Astrocyte (in vitro differentiated cells and primary cell): ENCODE measurements at regions not wholly inside any gene's neighbourhood (a gene's known extent, or its start where the extent isn't known, plus 50 kb on each side); places are given as distances from the start of the nearest gene placed in this dataset.

Experiments used
- DNase-seq: peaks from one replicate; pipeline ENCODE4 v3.0.0-alpha.2; 2010; ENCODE audit warnings: low read depth
- FAIRE-seq: peaks from 2 replicates; lab custom pipeline; 2011; peaks lifted over from hg19 to GRCh38; lab: Jason Lieb, UNC
- H2AFZ ChIP-seq: 2 replicates; pipeline ENCODE4 v1.6.0; 2012; ENCODE audit warnings: low read depth, low read length, inconsistent platforms
- H3K27ac ChIP-seq: 2 replicates; pipeline ENCODE4 v1.5.1; 2011; ENCODE audit warnings: low read depth, low read length, inconsistent platforms
- H3K27me3 ChIP-seq: 2 replicates; pipeline ENCODE4 v1.6.0; 2011; ENCODE audit warnings: low read length, inconsistent platforms; ENCODE audit not compliant: insufficient read depth
- H3K36me3 ChIP-seq: 2 replicates; pipeline ENCODE4 v1.5.1; 2011; ENCODE audit warnings: low read length, inconsistent platforms; ENCODE audit not compliant: insufficient read depth
- H3K4me1 ChIP-seq: 2 replicates; pipeline ENCODE4 v1.5.1; 2011; ENCODE audit warnings: low read length, inconsistent platforms; ENCODE audit not compliant: insufficient read depth
- H3K4me2 ChIP-seq: 2 replicates; pipeline ENCODE4 v1.6.0; 2012; ENCODE audit warnings: low read length, inconsistent platforms
- H3K4me3 ChIP-seq: 2 replicates; pipeline ENCODE4 v1.5.1; 2011; ENCODE audit warnings: low read depth, mild to moderate bottlenecking, low read length, inconsistent platforms; ENCODE audit not compliant: insufficient read depth
- H3K79me2 ChIP-seq: 2 replicates; pipeline ENCODE4 v1.6.0; 2012; ENCODE audit warnings: mild to moderate bottlenecking, low read length, inconsistent platforms; ENCODE audit not compliant: insufficient read depth
- H3K9ac ChIP-seq: 2 replicates; pipeline ENCODE4 v1.6.0; 2012; ENCODE audit warnings: mild to moderate bottlenecking, low read length, inconsistent platforms
- H3K9me3 ChIP-seq: 2 replicates; pipeline ENCODE4 v1.5.1; 2012; ENCODE audit warnings: low read depth, mild to moderate bottlenecking, low read length, inconsistent platforms; ENCODE audit not compliant: insufficient read depth
- H4K20me1 ChIP-seq: 2 replicates; pipeline ENCODE4 v1.6.0; 2012; ENCODE audit warnings: low read length, inconsistent platforms; ENCODE audit not compliant: insufficient read depth
- H3K27ac Mint-ChIP-seq: one replicate; pipeline ENCODE4 v1.8.0; 2021; ENCODE audit warnings: mild to moderate bottlenecking, mixed read lengths; ENCODE audit not compliant: unreplicated experiment
- H3K27me3 Mint-ChIP-seq: one replicate; pipeline ENCODE4 v1.8.0; 2021; ENCODE audit warnings: low read depth, mixed read lengths; ENCODE audit not compliant: unreplicated experiment
- H3K36me3 Mint-ChIP-seq: one replicate; pipeline ENCODE4 v1.8.0; 2021; ENCODE audit warnings: low read depth, mixed read lengths; ENCODE audit not compliant: unreplicated experiment
- H3K4me1 Mint-ChIP-seq: one replicate; pipeline ENCODE4 v1.8.0; 2021; ENCODE audit warnings: low read depth, mixed read lengths; ENCODE audit not compliant: unreplicated experiment
- H3K4me3 Mint-ChIP-seq: one replicate; pipeline ENCODE4 v1.8.0; 2021; ENCODE audit warnings: mild to moderate bottlenecking, moderate library complexity, mixed read lengths; ENCODE audit not compliant: unreplicated experiment
- H3K9me3 Mint-ChIP-seq: one replicate; pipeline ENCODE4 v1.8.0; 2021; ENCODE audit warnings: mild to moderate bottlenecking, mixed read lengths; ENCODE audit not compliant: unreplicated experiment
- EZH2 ChIP-seq: IDR thresholded peaks from 2 replicates; pipeline ENCODE4 v1.6.1; 2012; ENCODE audit warnings: mild to moderate bottlenecking, low read length, inconsistent platforms; ENCODE audit not compliant: insufficient read depth
- TF ChIP-seq, protein P1 (sequence below): IDR thresholded peaks from 2 replicates; pipeline ENCODE4 v1.5.1; 2011; ENCODE audit warnings: low read depth, mild to moderate bottlenecking, inconsistent platforms, low read length, moderate library complexity; ENCODE audit not compliant: insufficient read depth

DNA sequence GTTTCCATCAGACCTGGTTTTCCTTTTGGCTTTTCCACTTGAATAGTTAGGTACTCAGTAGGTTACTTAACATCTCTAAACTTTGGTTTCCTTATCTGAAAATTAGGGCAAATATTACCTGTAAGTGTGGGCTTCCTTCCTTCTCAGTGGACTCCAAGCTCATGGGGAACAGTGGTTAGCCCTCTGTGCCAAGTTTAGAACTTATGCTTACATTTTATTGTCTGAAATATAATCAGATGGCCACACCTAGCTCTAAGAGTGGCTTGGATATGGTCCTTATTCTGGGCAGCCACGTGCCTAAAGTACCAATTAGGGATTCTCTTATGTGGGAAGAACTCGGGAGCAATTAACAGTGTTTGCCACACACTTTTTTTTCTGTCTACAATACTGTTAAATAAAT lies 133.9 kb downstream of the UCHL1 start:
- Histone ChIP-seq H3K79me2 (no peaks in the 10 kb centered on the region), H2AFZ (no peak overlapping the region), H3K4me3 (no peak overlapping the region), H3K9ac (no peak overlapping the region), H3K4me2 (no peak overlapping the region), H3K27me3 (no peaks in the 10 kb centered on the region), H3K4me1 (no peaks in the 10 kb centered on the region), H3K9me3 (no peaks in the 10 kb centered on the region), H4K20me1 (no peaks in the 10 kb centered on the region), H3K36me3 (no peaks in the 10 kb centered on the region), H3K27ac (no peak overlapping the region)
- TF ChIP-seq, protein P1, sequence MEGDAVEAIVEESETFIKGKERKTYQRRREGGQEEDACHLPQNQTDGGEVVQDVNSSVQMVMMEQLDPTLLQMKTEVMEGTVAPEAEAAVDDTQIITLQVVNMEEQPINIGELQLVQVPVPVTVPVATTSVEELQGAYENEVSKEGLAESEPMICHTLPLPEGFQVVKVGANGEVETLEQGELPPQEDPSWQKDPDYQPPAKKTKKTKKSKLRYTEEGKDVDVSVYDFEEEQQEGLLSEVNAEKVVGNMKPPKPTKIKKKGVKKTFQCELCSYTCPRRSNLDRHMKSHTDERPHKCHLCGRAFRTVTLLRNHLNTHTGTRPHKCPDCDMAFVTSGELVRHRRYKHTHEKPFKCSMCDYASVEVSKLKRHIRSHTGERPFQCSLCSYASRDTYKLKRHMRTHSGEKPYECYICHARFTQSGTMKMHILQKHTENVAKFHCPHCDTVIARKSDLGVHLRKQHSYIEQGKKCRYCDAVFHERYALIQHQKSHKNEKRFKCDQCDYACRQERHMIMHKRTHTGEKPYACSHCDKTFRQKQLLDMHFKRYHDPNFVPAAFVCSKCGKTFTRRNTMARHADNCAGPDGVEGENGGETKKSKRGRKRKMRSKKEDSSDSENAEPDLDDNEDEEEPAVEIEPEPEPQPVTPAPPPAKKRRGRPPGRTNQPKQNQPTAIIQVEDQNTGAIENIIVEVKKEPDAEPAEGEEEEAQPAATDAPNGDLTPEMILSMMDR, result no peak
- TF ChIP-seq EZH2, result no peak
- Mint-ChIP-seq H3K9me3 (no peaks in the 10 kb centered on the region), H3K4me3 (no peak overlapping the region), H3K27me3 (no peaks in the 10 kb centered on the region), H3K36me3 (no peaks in the 10 kb centered on the region), H3K4me1 (no peaks in the 10 kb centered on the region), H3K27ac (no peak overlapping the region)
- DNase-seq (no peak), FAIRE-seq (no peak)

DNA sequence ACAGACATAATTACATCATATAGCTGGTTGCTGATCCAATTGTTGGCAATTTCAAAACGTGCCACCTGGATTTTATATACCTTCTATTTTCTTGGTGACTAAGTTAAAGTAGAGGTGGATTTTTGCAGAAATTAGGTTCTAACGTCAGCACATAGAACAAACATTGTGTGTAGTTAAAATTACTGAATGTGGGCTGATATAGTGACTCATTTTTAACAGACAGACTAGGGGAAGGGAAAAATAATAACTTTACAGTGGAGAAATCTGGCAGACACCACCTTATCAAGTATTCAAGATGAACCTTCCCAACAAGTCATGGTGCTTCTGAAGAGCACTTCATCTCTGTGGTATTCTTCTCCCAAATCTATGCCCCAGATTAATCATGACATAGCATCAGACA lies 134.5 kb downstream of the UCHL1 start:
- H3K4me1 Mint-ChIP-seq, result no peaks in the 10 kb centered on the region
- no peak overlapping the region for H2AFZ ChIP-seq
- no peaks in the 10 kb centered on the region for H3K27me3 Mint-ChIP-seq
- H3K79me2 ChIP-seq, result no peaks in the 10 kb centered on the region
- no peaks in the 10 kb centered on the region for H3K27me3 ChIP-seq
- no peaks in the 10 kb centered on the region for H3K4me1 ChIP-seq
- H3K4me2 ChIP-seq, result no peak overlapping the region
- H3K27ac ChIP-seq, result no peak overlapping the region
- DNase-seq (peak; percentile 29), FAIRE-seq (no peak)
- no peaks in the 10 kb centered on the region for H4K20me1 ChIP-seq
- H3K27ac Mint-ChIP-seq, result no peak overlapping the region
- H3K36me3 ChIP-seq, result no peaks in the 10 kb centered on the region
- no peak overlapping the region for H3K4me3 Mint-ChIP-seq
- no peaks in the 10 kb centered on the region for H3K9me3 Mint-ChIP-seq
- TF ChIP-seq, protein P1, result no peak
- TF ChIP-seq EZH2, result no peak
- no peaks in the 10 kb centered on the region for H3K36me3 Mint-ChIP-seq
- H3K9me3 ChIP-seq, result no peaks in the 10 kb centered on the region
- no peak overlapping the region for H3K9ac ChIP-seq
- H3K4me3 ChIP-seq, result no peak overlapping the region

DNA sequence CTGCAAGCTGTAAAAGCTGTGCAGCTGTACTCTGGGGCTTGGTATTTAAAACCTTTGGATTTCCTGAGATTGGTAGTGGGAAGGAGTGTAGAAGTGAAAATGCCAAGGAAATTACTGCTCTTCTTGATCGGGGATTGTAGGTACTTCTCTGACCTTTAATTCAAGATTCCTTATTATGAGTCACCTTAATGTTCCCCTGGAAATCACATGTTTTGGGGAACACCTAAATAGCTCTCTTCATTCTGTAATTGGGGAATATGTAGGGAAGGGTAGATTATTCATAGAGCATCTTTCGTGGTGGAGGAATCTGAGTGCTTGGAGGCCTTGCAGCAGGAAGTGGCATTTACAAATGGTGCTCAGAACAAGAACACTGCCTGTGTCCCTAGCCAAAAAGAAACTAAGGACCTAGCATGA lies 137.8 kb downstream of the UCHL1 start:
- TF ChIP-seq, protein P1, result no peak
- no peak for TF ChIP-seq EZH2
- Mint-ChIP-seq H3K27me3 (no peaks in the 10 kb centered on the region), H3K4me1 (no peaks in the 10 kb centered on the region), H3K36me3 (no peaks in the 10 kb centered on the region), H3K4me3 (no peak overlapping the region), H3K9me3 (no peaks in the 10 kb centered on the region), H3K27ac (no peak overlapping the region)
- H3K9me3 ChIP-seq, result no peaks in the 10 kb centered on the region
- no peak overlapping the region for H2AFZ ChIP-seq
- H3K4me1 ChIP-seq, result no peaks in the 10 kb centered on the region
- FAIRE-seq, result no peak
- H3K27ac ChIP-seq, result no peak overlapping the region
- no peak overlapping the region for H3K4me2 ChIP-seq
- H3K4me3 ChIP-seq, result no peak overlapping the region
- DNase-seq, result no peak
- H3K27me3 ChIP-seq, result no peaks in the 10 kb centered on the region
- H3K79me2 ChIP-seq, result no peaks in the 10 kb centered on the region
- no peaks in the 10 kb centered on the region for H4K20me1 ChIP-seq
- H3K9ac ChIP-seq, result no peak overlapping the region
- no peaks in the 10 kb centered on the region for H3K36me3 ChIP-seq
